Lower leg skin (tissue), 3 donors: ENCODE measurements at regions not wholly inside any gene's neighbourhood (a gene's known extent, or its start where the extent isn't known, plus 50 kb on each side); places are given as distances from the start of the nearest gene placed in this dataset.

Experiments
- POLR2A ChIP-seq, 2 donors: fragments of 450-650 bp; IDR thresholded peaks; one replicate each; pipeline ENCODE4 v1.6.1; 2016 to 2017; ENCODE audit warnings: antibody characterized with exemption in 2 of 2, mild to moderate bottlenecking in 1 of 2, moderate library complexity in 1 of 2
- TF ChIP-seq, protein P1 (sequence below), 3 donors: fragments of 450-650 bp; IDR thresholded peaks; one replicate each; pipeline ENCODE4 v1.5.1; 2016; ENCODE audit warnings: antibody characterized with exemption in 3 of 3, mild to moderate bottlenecking in 3 of 3, moderate library complexity in 2 of 3

DNA sequence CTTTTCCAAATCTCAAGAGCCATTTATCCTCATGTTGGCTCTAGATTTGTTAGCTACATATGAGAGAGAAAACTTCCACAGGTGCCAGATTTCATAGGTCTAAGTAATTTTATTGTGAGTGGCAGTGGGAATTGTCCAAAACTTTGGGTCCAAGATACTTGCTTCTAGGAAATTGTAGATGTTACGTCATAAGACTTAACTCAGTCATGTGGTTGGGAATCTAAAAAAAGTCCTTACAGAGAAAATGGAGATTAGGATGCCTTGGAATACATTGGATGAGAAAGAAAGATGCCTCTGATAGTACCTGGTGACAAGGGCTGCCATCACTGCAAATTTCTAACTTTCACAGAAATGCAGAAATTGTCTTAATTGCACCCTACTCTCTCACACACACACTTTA lies 506.5 kb downstream of the C4orf33 start:
- TF ChIP-seq, protein P1, sequence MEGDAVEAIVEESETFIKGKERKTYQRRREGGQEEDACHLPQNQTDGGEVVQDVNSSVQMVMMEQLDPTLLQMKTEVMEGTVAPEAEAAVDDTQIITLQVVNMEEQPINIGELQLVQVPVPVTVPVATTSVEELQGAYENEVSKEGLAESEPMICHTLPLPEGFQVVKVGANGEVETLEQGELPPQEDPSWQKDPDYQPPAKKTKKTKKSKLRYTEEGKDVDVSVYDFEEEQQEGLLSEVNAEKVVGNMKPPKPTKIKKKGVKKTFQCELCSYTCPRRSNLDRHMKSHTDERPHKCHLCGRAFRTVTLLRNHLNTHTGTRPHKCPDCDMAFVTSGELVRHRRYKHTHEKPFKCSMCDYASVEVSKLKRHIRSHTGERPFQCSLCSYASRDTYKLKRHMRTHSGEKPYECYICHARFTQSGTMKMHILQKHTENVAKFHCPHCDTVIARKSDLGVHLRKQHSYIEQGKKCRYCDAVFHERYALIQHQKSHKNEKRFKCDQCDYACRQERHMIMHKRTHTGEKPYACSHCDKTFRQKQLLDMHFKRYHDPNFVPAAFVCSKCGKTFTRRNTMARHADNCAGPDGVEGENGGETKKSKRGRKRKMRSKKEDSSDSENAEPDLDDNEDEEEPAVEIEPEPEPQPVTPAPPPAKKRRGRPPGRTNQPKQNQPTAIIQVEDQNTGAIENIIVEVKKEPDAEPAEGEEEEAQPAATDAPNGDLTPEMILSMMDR (IDR thresholded peaks at IDR 0.05): no peak
- TF ChIP-seq POLR2A (IDR thresholded peaks at IDR 0.05): no peak
